ENCODE measurements at regions not wholly inside any gene's neighbourhood (a gene's known extent, or its start where the extent isn't known, plus 50 kb on each side); places are given as distances from the start of the nearest gene placed in this dataset.

- no peak overlapping the region for H3K27ac ChIP-seq
- no peak overlapping the region for H3K4me3 ChIP-seq
- intact Hi-C loops (cut with DNase I; ENCODE audit: low total_unique reads), result no loop called here
- TF ChIP-seq POLR2AphosphoS5 (IDR thresholded peaks at IDR 0.05) (no peak), CTCF (IDR thresholded peaks at IDR 0.05) (no peak)
- H3K9me3 ChIP-seq, result no peaks in the 10 kb centered on the region
- DNase-seq (ENCODE audit: low spot score in 2 of 2), result no peak
- H3K36me3 ChIP-seq, result no peaks in the 10 kb centered on the region
- no peaks in the 10 kb centered on the region for H3K27me3 ChIP-seq
- H3K4me1 ChIP-seq, result no peaks in the 10 kb centered on the region
Observed at GRCh38 chr7:41118486-41118885, 584.4 kb downstream of the INHBA start.

- no peak for DNase-seq (ENCODE audit: low spot score in 2 of 2)
- intact Hi-C loops (cut with DNase I; ENCODE audit: low total_unique reads), result no loop called here
- Histone ChIP-seq H3K27ac (no peak overlapping the region), H3K36me3 (no peaks in the 10 kb centered on the region), H3K4me1 (no peaks in the 10 kb centered on the region), H3K4me3 (no peak overlapping the region), H3K9me3 (no peaks in the 10 kb centered on the region), H3K27me3 (no peaks in the 10 kb centered on the region)
- TF ChIP-seq POLR2AphosphoS5 (IDR thresholded peaks at IDR 0.05) (no peak), CTCF (IDR thresholded peaks at IDR 0.05) (no peak), POLR2A (IDR thresholded peaks at IDR 0.05) (no peak)
Observed at GRCh38 chr7:41117431-41117830, 585.5 kb downstream of the INHBA start.

DNA sequence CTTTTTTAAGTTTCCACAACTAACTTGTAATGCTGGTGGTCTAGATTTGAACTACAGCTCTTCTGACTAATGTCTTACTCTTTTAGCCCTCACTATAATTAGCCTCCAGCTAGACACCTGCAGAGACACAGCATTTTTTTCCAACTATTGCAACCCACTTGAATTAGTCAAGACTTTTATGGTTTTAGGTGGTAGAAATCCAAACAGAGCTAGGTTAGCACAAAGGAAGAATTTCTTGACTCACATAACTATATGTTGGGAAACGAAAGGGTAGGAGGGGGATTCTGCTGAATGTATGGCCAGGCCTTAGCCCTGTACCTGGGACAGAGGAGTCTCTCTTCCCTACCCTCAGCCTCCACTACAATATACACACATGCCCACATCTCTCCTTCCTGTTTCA is 586.1 kb downstream of the INHBA start:
- Histone ChIP-seq H3K4me3 (no peak overlapping the region), H3K36me3 (no peaks in the 10 kb centered on the region), H3K27ac (no peak overlapping the region), H3K27me3 (no peaks in the 10 kb centered on the region), H3K4me1 (no peaks in the 10 kb centered on the region), H3K9me3 (no peaks in the 10 kb centered on the region)
- no peak for DNase-seq (ENCODE audit: low spot score in 2 of 2)
- intact Hi-C loops (cut with DNase I; ENCODE audit: low total_unique reads), result no loop called here
- TF ChIP-seq POLR2A (IDR thresholded peaks at IDR 0.05), result no peak
- TF ChIP-seq POLR2AphosphoS5 (IDR thresholded peaks at IDR 0.05), result no peak
- no peak for TF ChIP-seq CTCF (IDR thresholded peaks at IDR 0.05)

- Histone ChIP-seq H3K27me3 (no peaks in the 10 kb centered on the region), H3K4me1 (no peaks in the 10 kb centered on the region), H3K4me3 (no peak overlapping the region), H3K27ac (no peak overlapping the region), H3K9me3 (no peaks in the 10 kb centered on the region), H3K36me3 (no peaks in the 10 kb centered on the region)
- TF ChIP-seq POLR2A (IDR thresholded peaks at IDR 0.05) (no peak), CTCF (IDR thresholded peaks at IDR 0.05) (no peak), POLR2AphosphoS5 (IDR thresholded peaks at IDR 0.05) (no peak)
- DNase-seq (ENCODE audit: low spot score in 2 of 2), result no peak
- intact Hi-C loops (cut with DNase I; ENCODE audit: low total_unique reads), result no loop called here
Observed at GRCh38 chr7:41116337-41116736, 586.6 kb downstream of the INHBA start.

DNA sequence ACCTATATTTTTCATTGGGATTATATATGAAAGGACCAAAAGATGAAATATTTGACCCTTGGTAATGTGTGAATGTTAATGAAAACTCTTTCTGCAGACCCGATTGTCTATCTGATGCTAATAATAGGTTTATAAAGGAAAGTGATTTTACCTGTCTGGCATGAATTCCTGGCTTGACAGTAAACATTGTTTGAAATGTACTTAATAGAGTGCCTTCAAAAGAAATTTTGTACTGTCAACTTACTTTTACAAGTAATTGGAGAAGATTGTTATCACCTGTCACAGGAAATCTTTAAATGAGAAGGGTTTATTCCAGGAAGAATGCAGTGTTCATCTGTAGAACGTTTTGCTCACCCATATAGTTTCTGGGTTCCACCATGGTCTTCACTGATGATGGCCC is 588.2 kb downstream of the INHBA start:
- Histone ChIP-seq H3K36me3 (no peaks in the 10 kb centered on the region), H3K27me3 (no peaks in the 10 kb centered on the region), H3K27ac (no peak overlapping the region), H3K4me3 (no peak overlapping the region), H3K9me3 (no peaks in the 10 kb centered on the region), H3K4me1 (no peaks in the 10 kb centered on the region)
- intact Hi-C loops (cut with DNase I; ENCODE audit: low total_unique reads), result no loop called here
- no peak for TF ChIP-seq POLR2A (IDR thresholded peaks at IDR 0.05)
- no peak for TF ChIP-seq CTCF (IDR thresholded peaks at IDR 0.05)
- TF ChIP-seq POLR2AphosphoS5 (IDR thresholded peaks at IDR 0.05), result no peak
- no peak for DNase-seq (ENCODE audit: low spot score in 2 of 2)

All from breast epithelium (tissue), 4 donors.